22Rv1 (cell line): ENCODE measurements at regions not wholly inside any gene's neighbourhood (a gene's known extent, or its start where the extent isn't known, plus 50 kb on each side); places are given as distances from the start of the nearest gene placed in this dataset.

Source experiments
- ZFX ChIP-seq: fragments of 450-650 bp; IDR thresholded peaks from 2 replicates; pipeline ENCODE4 v1.6.1; 2017; ENCODE audit warnings: antibody characterized with exemption, borderline replicate concordance
- TF ChIP-seq, protein P1 (sequence below): fragments of 450-650 bp; IDR thresholded peaks from 2 replicates; pipeline ENCODE4 v1.5.1; 2017; ENCODE audit warnings: mild to moderate bottlenecking

DNA sequence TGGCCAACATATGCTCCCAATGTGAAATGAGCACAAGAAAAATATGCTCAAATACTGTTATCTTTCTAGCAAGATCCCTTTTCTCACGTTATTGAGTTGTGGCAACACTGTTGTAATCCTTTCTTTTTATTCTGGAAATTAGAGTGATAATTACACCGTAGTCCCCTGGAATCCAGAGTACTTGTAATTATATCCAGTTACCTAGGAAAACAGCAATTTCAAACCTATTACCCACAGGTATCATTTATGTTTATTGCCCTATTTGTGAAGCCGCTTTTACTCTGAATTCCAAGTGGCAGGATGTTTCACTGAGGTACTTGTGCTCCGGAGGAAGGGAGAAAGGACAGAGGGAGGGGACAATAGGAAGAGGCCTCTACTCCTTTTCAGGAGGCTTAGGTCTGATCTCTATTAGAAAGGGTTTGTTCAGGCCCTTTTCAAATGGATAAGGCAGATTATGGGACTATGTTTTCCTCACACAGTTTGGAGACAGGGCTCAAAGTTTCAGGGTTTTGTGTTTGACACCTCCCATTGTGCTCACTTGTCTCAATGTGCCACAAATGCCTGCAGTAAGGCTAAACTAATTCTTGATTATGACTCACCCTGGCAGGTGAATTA lies 646.6 kb downstream of the TUSC7 start:
- TF ChIP-seq ZFX = no peak
- TF ChIP-seq, protein P1, sequence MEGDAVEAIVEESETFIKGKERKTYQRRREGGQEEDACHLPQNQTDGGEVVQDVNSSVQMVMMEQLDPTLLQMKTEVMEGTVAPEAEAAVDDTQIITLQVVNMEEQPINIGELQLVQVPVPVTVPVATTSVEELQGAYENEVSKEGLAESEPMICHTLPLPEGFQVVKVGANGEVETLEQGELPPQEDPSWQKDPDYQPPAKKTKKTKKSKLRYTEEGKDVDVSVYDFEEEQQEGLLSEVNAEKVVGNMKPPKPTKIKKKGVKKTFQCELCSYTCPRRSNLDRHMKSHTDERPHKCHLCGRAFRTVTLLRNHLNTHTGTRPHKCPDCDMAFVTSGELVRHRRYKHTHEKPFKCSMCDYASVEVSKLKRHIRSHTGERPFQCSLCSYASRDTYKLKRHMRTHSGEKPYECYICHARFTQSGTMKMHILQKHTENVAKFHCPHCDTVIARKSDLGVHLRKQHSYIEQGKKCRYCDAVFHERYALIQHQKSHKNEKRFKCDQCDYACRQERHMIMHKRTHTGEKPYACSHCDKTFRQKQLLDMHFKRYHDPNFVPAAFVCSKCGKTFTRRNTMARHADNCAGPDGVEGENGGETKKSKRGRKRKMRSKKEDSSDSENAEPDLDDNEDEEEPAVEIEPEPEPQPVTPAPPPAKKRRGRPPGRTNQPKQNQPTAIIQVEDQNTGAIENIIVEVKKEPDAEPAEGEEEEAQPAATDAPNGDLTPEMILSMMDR = no peak
